ENCODE measurements at regions not wholly inside any gene's neighbourhood (a gene's known extent, or its start where the extent isn't known, plus 50 kb on each side); places are given as distances from the start of the nearest gene placed in this dataset.

DNA sequence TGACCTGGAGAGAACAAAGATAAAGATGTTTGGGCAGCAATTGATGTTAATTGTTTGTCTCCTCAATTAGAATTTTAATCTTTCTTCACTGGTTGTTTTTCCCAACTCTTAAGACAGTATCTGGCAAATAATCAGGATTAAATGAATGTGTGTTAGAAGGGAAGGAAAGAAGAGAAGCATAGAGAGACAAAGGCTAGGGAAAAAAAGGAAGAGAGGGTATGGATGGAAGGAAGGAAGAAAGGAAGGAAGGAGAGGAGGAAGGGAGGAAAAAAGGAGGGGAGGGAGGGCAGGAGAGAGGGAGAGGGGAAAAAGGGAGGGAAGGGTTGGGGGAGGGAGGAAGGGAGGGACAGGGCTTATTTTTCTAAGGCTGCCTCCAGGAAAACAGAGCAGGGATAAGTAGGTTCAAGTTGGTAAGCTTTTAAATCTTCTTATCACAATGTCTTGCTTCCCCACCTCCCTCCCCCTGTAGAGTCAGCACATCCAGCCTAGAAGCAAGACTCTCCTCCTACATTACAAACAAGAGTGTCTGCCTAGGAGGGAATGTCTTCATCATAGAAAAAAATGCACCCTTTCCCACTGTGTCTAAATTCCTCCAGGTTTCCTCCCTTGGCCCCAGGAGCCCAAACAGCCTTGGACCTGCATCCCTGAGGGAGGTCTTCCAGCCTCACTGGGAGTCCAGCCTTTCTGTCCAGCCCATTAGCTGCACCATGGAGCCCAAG is 447.8 kb upstream of the JARID2 start:
- no peak for TF ChIP-seq POLR2A (IDR thresholded peaks at IDR 0.05; ENCODE audit: low read length)
- no peak for TF ChIP-seq GATA1 (IDR thresholded peaks at IDR 0.05; ENCODE audit: low read depth, low read length)

Data from erythroblast (primary cell).